H9 (cell line): ENCODE measurements at regions not wholly inside any gene's neighbourhood (a gene's known extent, or its start where the extent isn't known, plus 50 kb on each side); places are given as distances from the start of the nearest gene placed in this dataset.

Experiments used
- DNase-seq: peaks from one replicate; pipeline ENCODE4 v3.0.0-alpha.2; 2017
- H2AFZ ChIP-seq: one replicate; pipeline ENCODE4 v1.6.1; 2013; ENCODE audit warnings: mild to moderate bottlenecking, low read length, control low read depth, moderate library complexity
- H2AK5ac ChIP-seq: 2 replicates; pipeline ENCODE4 v1.6.1; 2013; ENCODE audit warnings: low read length, control low read depth, mixed read lengths; ENCODE audit not compliant: insufficient read length
- H2BK120ac ChIP-seq: one replicate; pipeline ENCODE4 v1.6.1; 2013; ENCODE audit warnings: low read depth, mild to moderate bottlenecking, low read length, control low read depth, inconsistent platforms; ENCODE audit not compliant: poor library complexity, severe bottlenecking
- H2BK12ac ChIP-seq: 2 replicates; pipeline ENCODE4 v1.6.1; 2013; ENCODE audit warnings: low read length, control low read depth, mixed read lengths, low read depth; ENCODE audit not compliant: insufficient read length
- H2BK15ac ChIP-seq: 2 replicates; pipeline ENCODE4 v1.6.1; 2013; ENCODE audit warnings: low read depth, low read length, control low read depth
- H2BK20ac ChIP-seq: one replicate; pipeline ENCODE4 v1.6.1; 2013; ENCODE audit warnings: low read depth, mild to moderate bottlenecking, low read length, control low read depth, inconsistent platforms; ENCODE audit not compliant: poor library complexity, severe bottlenecking
- H2BK5ac ChIP-seq: 2 replicates; pipeline ENCODE4 v1.6.1; 2013; ENCODE audit warnings: low read length, control low read depth, mixed read lengths; ENCODE audit not compliant: insufficient read length
- H3K14ac ChIP-seq: 2 replicates; pipeline ENCODE4 v1.6.1; 2013; ENCODE audit warnings: low read length, control low read depth; ENCODE audit not compliant: insufficient read depth
- H3K18ac ChIP-seq: 2 replicates; pipeline ENCODE4 v1.6.1; 2013; ENCODE audit warnings: low read depth, mild to moderate bottlenecking, mixed read lengths, low read length, control low read depth; ENCODE audit not compliant: insufficient read length
- H3K23ac ChIP-seq: 2 replicates; pipeline ENCODE4 v1.6.1; 2013; ENCODE audit warnings: low read length, control low read depth, mixed read lengths, low read depth; ENCODE audit not compliant: insufficient read length
- H3K23me2 ChIP-seq: 2 replicates; pipeline ENCODE4 v1.6.1; 2013; ENCODE audit warnings: low read depth, mild to moderate bottlenecking, mixed read lengths, low read length, control low read depth; ENCODE audit not compliant: insufficient read length, poor library complexity, severe bottlenecking
- H3K27ac ChIP-seq: 2 replicates; pipeline ENCODE4 v1.5.1; 2013; ENCODE audit warnings: low read length, control low read depth, mixed read lengths, low read depth; ENCODE audit not compliant: insufficient read length
- H3K27me3 ChIP-seq: 2 replicates; pipeline ENCODE4 v1.6.1; 2013; ENCODE audit warnings: low read length, control low read depth, inconsistent platforms; ENCODE audit not compliant: insufficient read depth
- H3K4ac ChIP-seq: 2 replicates; pipeline ENCODE4 v1.6.1; 2013; ENCODE audit warnings: low read depth, mild to moderate bottlenecking, control low read depth, inconsistent platforms, low read length, moderate library complexity
- H3K4me1 ChIP-seq: 2 replicates; pipeline ENCODE4 v1.6.1; 2013; ENCODE audit warnings: low read length, control low read depth, inconsistent platforms; ENCODE audit not compliant: insufficient read depth
- H3K4me2 ChIP-seq: 2 replicates; pipeline ENCODE4 v1.6.1; 2013; ENCODE audit warnings: low read length, control low read depth, mixed read lengths; ENCODE audit not compliant: insufficient read length, insufficient read depth
- H3K56ac ChIP-seq: 2 replicates; pipeline ENCODE4 v1.6.1; 2013; ENCODE audit warnings: low read depth, mild to moderate bottlenecking, mixed read lengths, low read length, control low read depth; ENCODE audit not compliant: insufficient read length
- H3K79me1 ChIP-seq: 2 replicates; pipeline ENCODE4 v1.6.1; 2013; ENCODE audit warnings: low read depth, mild to moderate bottlenecking, moderate library complexity, low read length, control low read depth, inconsistent platforms; ENCODE audit not compliant: insufficient read depth, poor library complexity, severe bottlenecking
- H3K79me2 ChIP-seq: 2 replicates; pipeline ENCODE4 v1.6.1; 2013; ENCODE audit warnings: low read length, control low read depth, inconsistent platforms; ENCODE audit not compliant: insufficient read depth
- H3K9ac ChIP-seq: 2 replicates; pipeline ENCODE4 v1.6.1; 2013; ENCODE audit warnings: low read length, control low read depth, mixed read lengths; ENCODE audit not compliant: insufficient read length; ENCODE audit errors: extremely low read depth
- H3K9me3 ChIP-seq: one replicate; pipeline ENCODE4 v1.6.1; 2013; ENCODE audit warnings: low read depth, low read length, inconsistent platforms; ENCODE audit not compliant: control insufficient read depth
- H3T11ph ChIP-seq: one replicate; pipeline ENCODE4 v1.6.1; 2013; ENCODE audit warnings: mild to moderate bottlenecking, low read length, control low read depth, inconsistent platforms
- H4K20me1 ChIP-seq: one replicate; pipeline ENCODE4 v1.6.1; 2013; ENCODE audit not compliant: control insufficient read depth, insufficient read length, insufficient read depth
- H4K5ac ChIP-seq: 2 replicates; pipeline ENCODE4 v1.6.1; 2013; ENCODE audit warnings: low read depth, mild to moderate bottlenecking, mixed read lengths, low read length, control low read depth; ENCODE audit not compliant: insufficient read length
- H4K8ac ChIP-seq: replicated peaks from 2 replicates; pipeline ENCODE4 v1.6.1; 2013; ENCODE audit warnings: low read length, control low read depth, mixed read lengths, low read depth; ENCODE audit not compliant: insufficient read length
- H4K91ac ChIP-seq: 2 replicates; pipeline ENCODE4 v1.6.1; 2013; ENCODE audit warnings: low read depth, mild to moderate bottlenecking, moderate library complexity, mixed read lengths, low read length, control low read depth; ENCODE audit not compliant: insufficient read length
- H3K27ac Mint-ChIP-seq, 3 experiments: 2 replicates in 2 of 3; 3 replicates in 1 of 3; pipeline ENCODE4 v1.8.0; 2020 to 2021; ENCODE audit warnings: mixed read lengths in 3 of 3, mild to moderate bottlenecking in 1 of 3, moderate library complexity in 1 of 3
- H3K27me3 Mint-ChIP-seq: 2 replicates; pipeline ENCODE4 v1.8.0; 2021; ENCODE audit warnings: low read depth, mild to moderate bottlenecking, moderate library complexity, mixed read lengths
- H3K36me3 Mint-ChIP-seq, 3 experiments: 2 replicates in 2 of 3; 3 replicates in 1 of 3; pipeline ENCODE4 v1.8.0; 2020 to 2021; ENCODE audit warnings: low read depth in 3 of 3, mixed read lengths in 3 of 3; ENCODE audit not compliant: insufficient read depth in 1 of 3
- H3K4me1 Mint-ChIP-seq, 2 experiments: 2 replicates each; pipeline ENCODE4 v1.8.0; 2020; ENCODE audit warnings: mixed read lengths in 2 of 2
- H3K4me3 Mint-ChIP-seq, 2 experiments: 2 replicates in 1 of 2; 3 replicates in 1 of 2; pipeline ENCODE4 v1.8.0; 2020 to 2021; ENCODE audit warnings: mild to moderate bottlenecking in 2 of 2, mixed read lengths in 2 of 2, moderate library complexity in 1 of 2
- H3K9me3 Mint-ChIP-seq, 2 experiments: 2 replicates in 1 of 2; 3 replicates in 1 of 2; pipeline ENCODE4 v1.8.0; 2020; ENCODE audit warnings: mild to moderate bottlenecking in 2 of 2, mixed read lengths in 2 of 2, moderate library complexity in 1 of 2
- WGBS: extraction: QIAGEN DNeasy Blood & Tissue Kit; methylation state at CpG from one replicate; pipeline ENCODE4 v1.1.7; 2013; ENCODE audit warnings: missing lambda C conversion rate, low lambda C conversion rate, mixed read lengths; ENCODE audit not compliant: insufficient read length; ENCODE audit errors: extremely low coverage; 5-methylcytosine and 5-hydroxymethylcytosine counted together
- TF ChIP-seq, protein P1 (sequence below): fragments of 200-600 bp; sonication (generic); conservative IDR thresholded peaks from 3 replicates; pipeline ENCODE4 v1.8.0; 2021; ENCODE audit warnings: antibody characterized with exemption, mild to moderate bottlenecking

DNA sequence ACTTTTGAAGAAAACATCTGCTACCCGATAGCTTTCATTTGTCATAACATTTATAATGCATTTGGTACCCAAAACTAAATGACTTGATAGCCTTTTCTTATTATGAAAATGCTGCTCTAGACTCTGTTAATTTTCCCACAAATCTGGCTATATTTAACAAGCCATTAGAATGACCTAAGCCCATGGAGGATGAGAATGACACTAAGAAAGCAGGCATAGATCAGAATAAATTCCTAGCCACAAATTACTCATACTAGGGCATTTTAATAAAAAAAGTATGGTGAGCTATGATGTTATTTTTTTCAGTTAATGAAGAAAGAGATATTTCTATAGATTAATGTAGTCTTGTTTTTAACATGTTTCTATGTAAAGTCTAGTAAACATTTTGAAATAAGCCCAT is 1728.3 kb downstream of the SUCLG1 start:
- Histone ChIP-seq H2BK20ac (no peak overlapping the region), H4K20me1 (no peaks in the 10 kb centered on the region), H2BK5ac (no peak overlapping the region), H2BK12ac (no peak overlapping the region), H4K8ac (no peak overlapping the region), H3T11ph (no peak overlapping the region), H3K27ac (no peak overlapping the region), H3K18ac (no peak overlapping the region), H3K79me1 (no peaks in the 10 kb centered on the region), H3K14ac (no peak overlapping the region), H2BK15ac (no peak overlapping the region), H2AK5ac (no peak overlapping the region), H3K9me3 (no peaks in the 10 kb centered on the region), H4K5ac (no peak overlapping the region), H3K27me3 (no peaks in the 10 kb centered on the region), H3K4ac (no peak overlapping the region), H3K4me1 (no peaks in the 10 kb centered on the region), H2AFZ (no peak overlapping the region), H4K91ac (no peak overlapping the region), H3K4me2 (no peak overlapping the region), H3K23me2 (no peaks in the 10 kb centered on the region), H3K9ac (no peak overlapping the region), H3K23ac (no peak overlapping the region), H2BK120ac (no peak overlapping the region), H3K79me2 (no peaks in the 10 kb centered on the region), H3K56ac (no peak overlapping the region)
- no peak overlapping the region for H3K27ac Mint-ChIP-seq
- no peaks in the 10 kb centered on the region for H3K36me3 Mint-ChIP-seq
- H3K4me3 Mint-ChIP-seq: no peak overlapping the region
- no peaks in the 10 kb centered on the region for H3K9me3 Mint-ChIP-seq
- no peak for DNase-seq
- peaks cover 4 to 5% of the 10 kb centered on the region in 2 experiments; a peak in 3 of 4 replicates for H3K4me1 Mint-ChIP-seq
- TF ChIP-seq, protein P1, sequence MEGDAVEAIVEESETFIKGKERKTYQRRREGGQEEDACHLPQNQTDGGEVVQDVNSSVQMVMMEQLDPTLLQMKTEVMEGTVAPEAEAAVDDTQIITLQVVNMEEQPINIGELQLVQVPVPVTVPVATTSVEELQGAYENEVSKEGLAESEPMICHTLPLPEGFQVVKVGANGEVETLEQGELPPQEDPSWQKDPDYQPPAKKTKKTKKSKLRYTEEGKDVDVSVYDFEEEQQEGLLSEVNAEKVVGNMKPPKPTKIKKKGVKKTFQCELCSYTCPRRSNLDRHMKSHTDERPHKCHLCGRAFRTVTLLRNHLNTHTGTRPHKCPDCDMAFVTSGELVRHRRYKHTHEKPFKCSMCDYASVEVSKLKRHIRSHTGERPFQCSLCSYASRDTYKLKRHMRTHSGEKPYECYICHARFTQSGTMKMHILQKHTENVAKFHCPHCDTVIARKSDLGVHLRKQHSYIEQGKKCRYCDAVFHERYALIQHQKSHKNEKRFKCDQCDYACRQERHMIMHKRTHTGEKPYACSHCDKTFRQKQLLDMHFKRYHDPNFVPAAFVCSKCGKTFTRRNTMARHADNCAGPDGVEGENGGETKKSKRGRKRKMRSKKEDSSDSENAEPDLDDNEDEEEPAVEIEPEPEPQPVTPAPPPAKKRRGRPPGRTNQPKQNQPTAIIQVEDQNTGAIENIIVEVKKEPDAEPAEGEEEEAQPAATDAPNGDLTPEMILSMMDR: no peak
- WGBS: no CpG with 5 or more reads among the region's 1 CpG
- H3K27me3 Mint-ChIP-seq: no peaks in the 10 kb centered on the region
